ENCODE measurements at regions not wholly inside any gene's neighbourhood (a gene's known extent, or its start where the extent isn't known, plus 50 kb on each side); places are given as distances from the start of the nearest gene placed in this dataset.

DNA sequence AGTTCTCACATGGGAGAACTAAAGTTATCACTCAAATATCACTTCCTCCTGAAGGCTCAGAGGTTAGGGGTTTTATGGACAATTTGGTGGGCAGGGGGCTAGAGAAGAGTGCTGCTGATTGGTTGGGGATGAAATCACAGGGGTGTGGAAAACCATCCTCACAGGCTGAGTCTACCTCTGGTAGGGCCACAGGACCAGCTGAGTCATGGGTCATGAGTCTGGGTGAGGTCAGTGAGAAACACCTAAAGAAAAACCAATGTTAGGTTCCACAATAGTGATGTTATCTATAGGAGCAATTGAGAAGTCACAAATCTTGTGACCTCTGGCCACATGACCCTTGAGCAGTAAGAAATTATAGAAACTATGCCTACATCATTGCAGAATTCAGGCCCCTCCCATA, 203.3 kb upstream of the TARS1 start:
- TF ChIP-seq POLR2AphosphoS5 (IDR thresholded peaks at IDR 0.05; ENCODE audit: low read depth, low read length): no peak
- TF ChIP-seq POLR2A (IDR thresholded peaks at IDR 0.05; ENCODE audit: low read depth, low read length): no peak
- TF ChIP-seq TAF1 (IDR thresholded peaks at IDR 0.05; ENCODE audit: borderline replicate concordance, low read depth, low read length): no peak
- FAIRE-seq (peak; percentile 5), DNase-seq (ENCODE audit: insufficient read length) (no peak)

DNA sequence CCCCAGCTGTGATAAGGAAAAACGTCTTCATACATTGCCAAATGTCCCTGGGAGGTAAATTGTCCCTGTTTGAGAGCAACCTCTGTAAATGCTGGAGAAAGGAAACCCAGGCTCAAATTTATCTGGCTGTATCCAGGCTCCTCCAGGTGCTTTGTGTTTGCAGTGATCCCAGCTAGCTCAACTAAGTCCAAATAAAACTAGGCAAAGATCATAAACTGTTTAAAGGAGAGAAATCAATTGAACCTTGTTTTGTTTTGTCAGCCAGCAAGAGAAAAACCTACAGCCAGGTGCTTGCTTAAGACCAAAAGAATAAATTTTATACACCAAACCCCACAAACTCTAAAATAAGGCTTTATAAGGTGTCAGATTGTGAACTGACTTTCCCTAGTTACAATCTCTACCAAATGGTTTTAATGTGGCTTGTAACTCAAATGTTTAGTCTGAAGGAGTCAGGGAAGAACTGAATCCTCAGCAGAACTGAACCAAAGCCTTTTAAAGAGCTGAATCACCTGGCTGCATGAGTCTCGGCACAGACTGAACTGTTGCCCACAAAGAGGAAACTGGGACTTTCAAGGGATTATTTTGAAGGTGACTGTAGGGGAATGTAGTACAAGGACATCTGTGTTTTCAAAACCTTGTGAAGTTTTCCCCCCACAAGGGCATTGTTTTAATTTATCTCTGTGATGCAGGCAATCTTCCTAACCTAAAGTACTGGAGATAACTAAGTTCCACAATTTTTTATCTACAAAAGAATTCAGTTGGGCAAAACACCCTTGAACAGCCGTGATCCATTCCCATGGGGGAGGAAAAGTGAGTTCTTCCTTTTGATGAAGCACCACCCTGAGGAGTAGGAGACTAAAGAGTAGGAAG, 201.7 kb upstream of the TARS1 start:
- TF ChIP-seq POLR2A (IDR thresholded peaks at IDR 0.05; ENCODE audit: low read depth, low read length) (no peak), POLR2AphosphoS5 (IDR thresholded peaks at IDR 0.05; ENCODE audit: low read depth, low read length) (no peak), TAF1 (IDR thresholded peaks at IDR 0.05; ENCODE audit: borderline replicate concordance, low read depth, low read length) (no peak)
- FAIRE-seq (peak; percentile 58), DNase-seq (ENCODE audit: insufficient read length) (no peak)

DNA sequence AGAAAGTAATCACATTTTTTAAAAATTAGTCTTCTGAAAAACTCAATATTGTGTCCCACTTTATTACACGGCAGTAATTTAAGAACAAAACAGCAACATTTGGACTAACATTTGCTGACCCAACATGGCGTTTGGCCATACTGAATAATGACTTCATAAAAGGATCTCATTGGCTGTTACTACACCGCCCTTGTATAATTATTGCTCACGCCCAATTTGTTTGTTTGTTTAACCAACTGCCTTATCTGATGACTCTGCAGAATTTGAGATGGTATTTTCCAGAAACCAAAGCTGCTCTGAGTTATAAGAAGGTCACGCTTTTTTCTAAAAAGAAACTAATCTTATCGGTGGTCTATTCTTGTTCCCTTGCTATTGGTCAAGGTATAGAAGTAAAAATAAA, 200.2 kb upstream of the TARS1 start:
- DNase-seq (ENCODE audit: insufficient read length) (no peak), FAIRE-seq (no peak)
- no peak for TF ChIP-seq POLR2A (IDR thresholded peaks at IDR 0.05; ENCODE audit: low read depth, low read length)
- no peak for TF ChIP-seq TAF1 (IDR thresholded peaks at IDR 0.05; ENCODE audit: borderline replicate concordance, low read depth, low read length)
- TF ChIP-seq POLR2AphosphoS5 (IDR thresholded peaks at IDR 0.05; ENCODE audit: low read depth, low read length): no peak

DNA sequence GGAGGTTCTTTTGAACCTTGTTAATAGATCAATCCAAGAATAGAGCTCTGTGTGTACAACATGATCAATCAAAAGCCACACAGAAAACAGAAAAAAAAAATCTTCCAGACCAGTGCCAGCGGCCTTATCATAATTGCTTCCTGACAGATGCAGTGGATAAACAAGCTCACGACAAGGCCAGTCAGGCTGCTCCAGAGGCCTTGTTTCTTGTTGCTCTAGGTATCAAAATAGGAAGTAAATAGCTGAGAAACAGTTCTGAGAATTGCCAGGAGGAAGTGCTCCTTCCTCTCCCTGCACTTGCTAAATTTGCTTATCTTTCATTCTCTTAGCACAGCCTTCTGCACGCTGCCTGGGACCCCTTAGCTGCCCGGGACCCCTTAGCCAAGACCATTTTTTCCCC, 199.0 kb upstream of the TARS1 start:
- DNase-seq (ENCODE audit: insufficient read length): no peak
- TF ChIP-seq TAF1 (IDR thresholded peaks at IDR 0.05; ENCODE audit: borderline replicate concordance, low read depth, low read length) (no peak), POLR2A (IDR thresholded peaks at IDR 0.05; ENCODE audit: low read depth, low read length) (no peak), POLR2AphosphoS5 (IDR thresholded peaks at IDR 0.05; ENCODE audit: low read depth, low read length) (no peak)
- FAIRE-seq: peak; percentile 69

DNA sequence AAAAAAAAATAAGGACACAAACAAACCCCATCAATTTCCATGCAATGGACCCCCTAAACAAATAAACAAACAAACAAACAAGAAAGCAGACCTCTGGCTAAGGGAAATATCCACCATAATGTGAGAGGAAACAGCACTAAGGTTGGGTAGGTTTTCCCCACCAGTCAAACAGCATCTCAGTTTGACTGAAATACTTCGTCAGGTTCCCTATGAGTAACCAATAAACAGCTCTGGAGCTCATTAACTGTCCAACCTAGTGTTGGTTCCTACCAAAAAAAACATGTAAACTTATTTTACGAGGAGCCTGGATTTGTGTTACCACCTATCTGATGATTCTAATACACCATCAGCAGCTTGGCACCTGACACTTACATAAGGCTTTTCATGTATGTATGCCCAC, 198.5 kb upstream of the TARS1 start:
- FAIRE-seq (peak; percentile 50), DNase-seq (ENCODE audit: insufficient read length) (no peak)
- TF ChIP-seq POLR2A (IDR thresholded peaks at IDR 0.05; ENCODE audit: low read depth, low read length) (no peak), POLR2AphosphoS5 (IDR thresholded peaks at IDR 0.05; ENCODE audit: low read depth, low read length) (no peak), TAF1 (IDR thresholded peaks at IDR 0.05; ENCODE audit: borderline replicate concordance, low read depth, low read length) (no peak)

DNA sequence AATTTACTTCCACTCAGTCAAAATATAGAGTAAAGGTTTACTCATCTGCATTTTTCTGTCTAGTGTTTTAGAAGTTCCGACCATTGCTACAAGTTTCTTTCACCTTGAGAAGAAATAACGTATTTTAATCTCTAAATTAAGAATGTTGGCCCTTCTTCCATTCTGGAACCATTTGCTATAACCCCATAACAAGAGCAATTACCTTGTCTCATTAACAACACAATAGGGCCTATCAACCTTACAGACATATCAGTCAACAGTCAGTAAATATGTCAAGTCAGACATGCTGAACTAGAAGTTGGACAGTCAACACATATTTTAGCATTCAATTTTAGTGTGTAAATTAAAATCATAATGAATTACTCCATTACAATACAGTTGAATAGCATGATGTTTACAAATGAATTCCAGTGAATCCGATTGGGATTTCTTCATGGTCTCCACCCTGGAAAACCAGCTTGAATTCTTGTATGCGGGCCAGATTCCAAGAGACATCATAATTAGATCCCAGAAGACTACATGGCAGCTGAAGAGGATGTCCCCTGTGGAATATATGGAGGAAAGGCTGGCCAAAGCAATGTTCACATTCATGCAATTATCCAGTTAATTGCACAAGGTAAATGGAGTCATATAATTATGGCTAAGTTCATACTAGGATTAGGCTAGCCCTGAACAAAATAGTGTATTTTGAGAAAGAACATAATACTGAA, 196.2 kb upstream of the TARS1 start:
- no peak for TF ChIP-seq POLR2A (IDR thresholded peaks at IDR 0.05; ENCODE audit: low read depth, low read length)
- no peak for TF ChIP-seq POLR2AphosphoS5 (IDR thresholded peaks at IDR 0.05; ENCODE audit: low read depth, low read length)
- TF ChIP-seq TAF1 (IDR thresholded peaks at IDR 0.05; ENCODE audit: borderline replicate concordance, low read depth, low read length): no peak
- FAIRE-seq (no peak), DNase-seq (ENCODE audit: insufficient read length) (no peak)

DNA sequence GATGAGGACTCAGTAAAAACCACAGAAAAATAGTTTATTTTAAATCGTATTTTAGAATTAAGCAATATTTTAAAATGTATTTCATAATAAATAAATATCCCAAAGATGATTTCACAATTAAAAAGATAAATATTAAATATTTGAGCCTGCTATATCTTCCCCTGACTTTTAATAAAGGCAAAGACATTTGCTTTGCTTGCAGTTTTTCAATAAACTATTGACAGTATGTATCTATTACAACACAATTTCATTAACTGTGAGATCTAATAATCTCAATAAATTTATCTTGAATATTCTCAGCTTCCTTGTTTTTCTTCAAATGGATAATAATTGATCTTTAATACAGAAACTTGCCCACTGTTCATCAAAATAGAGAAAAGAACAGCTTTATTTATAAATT, 186.2 kb upstream of the TARS1 start:
- no peak for FAIRE-seq
- TF ChIP-seq POLR2A (IDR thresholded peaks at IDR 0.05; ENCODE audit: low read depth, low read length): no peak
- TF ChIP-seq POLR2AphosphoS5 (IDR thresholded peaks at IDR 0.05; ENCODE audit: low read depth, low read length): no peak
- TF ChIP-seq TAF1 (IDR thresholded peaks at IDR 0.05; ENCODE audit: borderline replicate concordance, low read depth, low read length): no peak
- DNase-seq (ENCODE audit: insufficient read length): no peak

DNA sequence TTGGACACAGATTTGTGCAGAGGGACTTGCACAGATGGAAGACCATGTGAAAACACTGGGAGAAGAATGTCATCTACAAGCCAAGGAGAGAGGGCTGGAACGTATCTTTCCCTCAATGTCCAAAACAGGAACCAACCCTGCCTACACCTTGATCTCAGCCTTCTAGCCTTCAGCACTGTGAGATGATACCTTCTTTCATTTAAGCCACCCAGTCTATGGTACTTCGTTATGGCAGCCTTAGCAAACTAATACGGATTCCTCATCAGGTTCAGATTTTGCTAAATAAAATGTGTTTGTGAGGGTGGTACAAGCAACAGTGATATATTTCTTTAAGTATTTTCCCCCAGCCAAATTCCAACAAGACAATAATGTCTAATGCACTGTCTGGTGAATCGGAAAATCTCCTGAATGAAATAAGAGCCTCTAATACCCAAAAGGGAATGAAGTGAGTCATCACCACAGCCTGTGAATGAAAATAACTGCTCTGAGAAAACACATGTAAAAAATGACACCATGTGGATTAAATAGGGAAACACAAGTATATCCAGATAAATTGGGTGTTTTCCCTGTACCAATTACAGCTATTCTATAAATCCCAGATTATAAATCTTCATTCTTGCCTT, 182.8 kb upstream of the TARS1 start:
- FAIRE-seq (no peak), DNase-seq (ENCODE audit: insufficient read length) (no peak)
- TF ChIP-seq POLR2AphosphoS5 (IDR thresholded peaks at IDR 0.05; ENCODE audit: low read depth, low read length) (no peak), TAF1 (IDR thresholded peaks at IDR 0.05; ENCODE audit: borderline replicate concordance, low read depth, low read length) (no peak), POLR2A (IDR thresholded peaks at IDR 0.05; ENCODE audit: low read depth, low read length) (no peak)

DNA sequence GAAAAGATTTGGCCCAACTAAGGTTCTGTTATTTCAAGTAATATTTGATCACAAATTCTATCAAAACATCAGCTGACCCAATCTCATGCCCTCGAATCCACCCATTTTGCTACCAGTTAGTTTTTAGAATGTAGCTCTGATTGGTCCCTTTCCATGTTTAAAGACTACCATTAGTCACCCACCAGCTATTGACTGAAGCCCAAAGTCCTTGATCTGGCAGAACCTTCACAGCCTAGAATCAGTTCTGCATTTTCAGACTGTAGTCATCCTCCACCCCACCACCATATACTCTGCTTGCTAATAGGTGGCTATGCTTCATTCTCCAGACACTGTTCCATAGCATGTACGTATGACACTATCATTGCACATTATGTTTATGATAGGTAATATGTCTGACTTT, 182.2 kb upstream of the TARS1 start:
- TF ChIP-seq POLR2A (IDR thresholded peaks at IDR 0.05; ENCODE audit: low read depth, low read length) (no peak), POLR2AphosphoS5 (IDR thresholded peaks at IDR 0.05; ENCODE audit: low read depth, low read length) (no peak), TAF1 (IDR thresholded peaks at IDR 0.05; ENCODE audit: borderline replicate concordance, low read depth, low read length) (no peak)
- FAIRE-seq (no peak), DNase-seq (ENCODE audit: insufficient read length) (no peak)

DNA sequence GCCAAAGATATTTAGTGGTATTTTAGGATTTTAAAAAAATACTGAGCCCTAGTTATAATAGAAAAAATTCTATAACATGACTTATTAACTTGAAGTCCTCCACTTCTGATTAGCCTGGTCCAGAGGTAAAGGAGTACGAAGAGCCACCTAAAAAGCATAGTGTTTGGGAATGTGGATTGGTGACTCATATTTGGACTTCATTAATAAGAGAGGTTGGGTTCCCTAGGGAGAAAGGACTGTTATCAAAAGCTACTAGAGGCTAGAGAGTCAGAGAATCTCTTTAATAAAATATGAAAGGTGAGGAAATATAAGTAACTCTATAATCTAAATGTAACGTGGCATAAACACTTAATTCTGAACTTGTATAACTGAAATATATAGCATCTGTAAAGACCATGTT, 180.7 kb upstream of the TARS1 start:
- TF ChIP-seq POLR2AphosphoS5 (IDR thresholded peaks at IDR 0.05; ENCODE audit: low read depth, low read length) (no peak), TAF1 (IDR thresholded peaks at IDR 0.05; ENCODE audit: borderline replicate concordance, low read depth, low read length) (no peak)
- FAIRE-seq (no peak), DNase-seq (ENCODE audit: insufficient read length) (no peak)

DNA sequence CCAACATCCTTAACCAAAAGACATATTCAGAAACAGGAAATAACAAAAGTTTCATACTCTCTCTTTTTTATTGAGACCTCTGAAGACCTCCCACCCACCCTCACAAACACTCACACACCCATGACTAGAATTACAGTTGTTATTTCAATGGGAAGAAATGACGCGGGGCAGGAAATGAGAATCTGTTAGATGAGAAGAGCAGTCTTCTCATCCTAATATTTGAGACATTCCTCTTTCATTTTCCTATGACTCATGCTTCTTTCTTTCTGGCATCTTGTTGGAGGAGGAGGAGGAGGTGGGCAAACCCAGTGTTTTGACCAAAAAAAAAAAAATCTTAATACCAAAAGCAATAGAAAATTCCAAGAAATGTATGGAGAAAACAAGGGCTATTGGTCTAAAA, 179.5 kb upstream of the TARS1 start:
- no peak for FAIRE-seq
- no peak for TF ChIP-seq POLR2AphosphoS5 (IDR thresholded peaks at IDR 0.05; ENCODE audit: low read depth, low read length)
- DNase-seq (ENCODE audit: insufficient read length): no peak

DNA sequence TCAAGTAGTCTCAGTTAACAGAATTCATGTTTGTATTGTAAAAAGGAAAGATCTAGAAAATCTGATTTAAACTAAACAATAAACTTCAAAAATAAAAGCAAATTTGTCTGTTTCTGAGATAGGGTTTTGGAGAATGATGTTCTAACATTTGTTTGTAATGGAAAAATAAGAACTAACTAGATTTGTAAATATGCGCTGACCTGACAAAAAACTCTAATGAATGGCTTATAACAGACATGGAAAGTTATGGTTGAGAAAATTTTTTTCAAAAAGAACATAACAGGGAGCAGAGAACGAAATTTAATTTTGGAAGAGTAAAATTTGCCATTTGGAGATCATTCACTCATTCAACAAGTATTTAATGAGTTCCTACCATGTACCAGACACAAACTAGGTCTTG, 179.0 kb upstream of the TARS1 start:
- no peak for TF ChIP-seq POLR2AphosphoS5 (IDR thresholded peaks at IDR 0.05; ENCODE audit: low read depth, low read length)
- no peak for DNase-seq (ENCODE audit: insufficient read length)
- no peak for FAIRE-seq
